ENCODE measurements at regions not wholly inside any gene's neighbourhood (a gene's known extent, or its start where the extent isn't known, plus 50 kb on each side); places are given as distances from the start of the nearest gene placed in this dataset.
A peak's percentile ranks its signal among the peaks of the same experiment; 100 is the strongest.

DNA sequence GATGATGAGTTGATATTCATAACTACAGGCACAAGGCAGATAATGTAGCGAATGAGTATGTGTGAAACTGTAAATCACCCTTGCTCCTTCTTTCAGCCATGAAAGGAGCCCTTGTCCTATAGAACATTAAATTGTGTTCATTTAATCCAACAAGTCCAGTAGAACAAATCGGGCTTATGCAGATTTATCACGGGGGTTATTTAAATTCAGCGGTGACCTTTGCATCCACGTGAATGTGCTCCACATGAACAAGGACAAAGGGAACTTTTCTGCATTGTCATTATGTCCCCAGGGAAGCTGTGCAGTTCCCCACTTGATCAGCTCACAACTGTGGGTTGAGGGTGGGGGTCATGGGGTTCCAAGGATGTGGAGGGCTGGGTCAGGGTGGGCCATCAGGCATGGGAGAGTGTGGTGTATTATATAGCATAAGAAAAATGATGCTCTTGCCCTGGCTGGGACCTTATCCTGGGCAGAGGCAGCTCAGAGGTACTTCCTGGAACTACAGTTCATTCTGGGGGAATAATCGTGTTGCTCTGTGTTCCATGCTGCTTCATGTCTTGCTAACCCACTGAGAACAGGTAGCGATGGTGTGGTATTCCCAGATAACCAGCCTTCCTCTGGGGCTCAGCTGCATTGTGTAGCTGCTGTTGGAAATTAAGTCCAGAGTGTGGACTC, 306.6 kb downstream of the FAT3 start:
- no peak for DNase-seq (ENCODE audit: low read depth)

DNA sequence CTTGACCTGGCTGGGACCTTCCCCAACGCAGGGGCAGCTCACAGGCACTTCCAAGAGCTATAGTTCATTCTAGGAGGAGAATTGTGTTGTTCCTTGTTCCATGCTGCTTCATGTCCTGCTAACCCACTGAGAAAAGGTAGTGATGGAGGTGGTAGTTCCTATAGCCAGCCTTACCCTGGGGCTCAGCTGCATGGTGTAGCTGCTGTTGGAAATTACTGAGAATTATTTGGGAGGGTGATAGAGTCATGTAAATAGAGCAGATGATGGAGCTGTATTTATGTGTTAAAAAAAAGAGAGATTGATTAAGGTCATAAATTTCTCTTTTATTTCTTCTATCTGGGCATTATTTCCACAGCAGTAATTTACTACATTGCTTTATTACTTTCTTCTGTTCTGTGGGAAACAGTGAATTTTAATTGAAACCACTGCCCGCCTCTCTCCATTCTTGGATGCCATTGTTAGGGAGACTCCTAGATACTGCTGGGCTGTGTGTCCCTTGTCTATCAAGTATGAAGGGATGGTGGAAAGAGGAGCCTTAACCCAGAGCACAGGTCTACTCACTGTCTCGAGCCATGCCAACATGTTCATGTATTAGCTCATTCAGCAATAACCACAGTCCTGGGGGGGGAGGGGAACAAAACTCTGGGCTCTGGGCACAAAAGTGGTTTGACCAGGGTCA, 309.2 kb downstream of the FAT3 start:
- no peak for DNase-seq (ENCODE audit: low read depth)

DNA sequence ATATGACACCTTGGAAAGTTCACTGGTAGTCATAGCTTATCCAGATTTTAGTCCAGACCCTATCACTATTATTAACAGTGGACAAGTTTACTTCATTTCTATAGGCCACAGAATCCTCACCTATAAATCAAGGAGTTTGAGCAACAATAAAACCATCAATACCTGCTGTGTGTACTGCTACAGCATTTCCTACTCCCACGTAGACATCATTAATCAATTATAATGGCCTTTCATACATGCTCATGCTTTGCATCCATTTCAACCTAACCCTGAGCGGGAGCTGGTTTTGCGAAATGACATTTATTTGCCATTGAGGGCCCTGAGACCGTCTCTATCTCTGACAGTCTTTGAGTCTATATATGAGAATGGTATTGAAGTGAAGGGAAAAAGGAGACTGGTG, 312.3 kb downstream of the FAT3 start:
- DNase-seq (ENCODE audit: low read depth) = no peak

- no peak for DNase-seq (ENCODE audit: low read depth)
Observed at GRCh38 chr11:92540096-92540495, 315.5 kb downstream of the FAT3 start.

- no peak for DNase-seq (ENCODE audit: low read depth)
Observed at GRCh38 chr11:92545906-92546471, 321.4 kb downstream of the FAT3 start.

DNA sequence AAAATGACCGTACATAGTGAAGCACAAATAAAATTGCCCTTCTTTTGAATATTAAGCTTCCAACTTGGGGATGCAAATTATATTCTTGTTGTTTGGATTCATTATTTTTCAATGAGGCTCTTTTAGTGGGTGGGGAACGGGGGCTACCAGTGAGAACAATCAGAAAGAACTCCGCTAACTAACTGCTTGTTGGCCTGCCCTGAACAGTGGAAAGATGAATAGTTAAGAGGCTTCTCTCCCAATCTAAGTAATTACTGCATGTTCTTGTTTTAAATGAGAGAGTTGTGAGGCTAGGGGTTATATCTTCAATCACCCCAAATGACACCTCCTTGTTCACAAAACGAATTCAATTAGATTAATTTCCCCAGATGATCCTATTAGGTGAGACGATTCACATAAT, 322.0 kb downstream of the FAT3 start:
- DNase-seq (ENCODE audit: low read depth) = no peak

GRCh38 chr11:92550411-92550810, 325.8 kb downstream of the FAT3 start:
- DNase-seq (ENCODE audit: low read depth) = no peak

GRCh38 chr11:92550871-92551270, 326.3 kb downstream of the FAT3 start:
- no peak for DNase-seq (ENCODE audit: low read depth)

GRCh38 chr11:92552942-92553341, 328.3 kb downstream of the FAT3 start:
- peak; percentile 2 for DNase-seq (ENCODE audit: low read depth)

- no peak for DNase-seq (ENCODE audit: low read depth)
Observed at GRCh38 chr11:92554688-92555087, 330.1 kb downstream of the FAT3 start.

- DNase-seq (ENCODE audit: low read depth) = peak; percentile 18
Observed at GRCh38 chr11:92556431-92556830, 331.8 kb downstream of the FAT3 start.

GRCh38 chr11:92557879-92558278, 333.3 kb downstream of the FAT3 start:
- DNase-seq (ENCODE audit: low read depth) = no peak

- DNase-seq (ENCODE audit: low read depth) = no peak
Observed at GRCh38 chr11:92558323-92558722, 333.7 kb downstream of the FAT3 start.

- no peak for DNase-seq (ENCODE audit: low read depth)
Observed at GRCh38 chr11:92569726-92570125, 345.1 kb downstream of the FAT3 start.

DNA sequence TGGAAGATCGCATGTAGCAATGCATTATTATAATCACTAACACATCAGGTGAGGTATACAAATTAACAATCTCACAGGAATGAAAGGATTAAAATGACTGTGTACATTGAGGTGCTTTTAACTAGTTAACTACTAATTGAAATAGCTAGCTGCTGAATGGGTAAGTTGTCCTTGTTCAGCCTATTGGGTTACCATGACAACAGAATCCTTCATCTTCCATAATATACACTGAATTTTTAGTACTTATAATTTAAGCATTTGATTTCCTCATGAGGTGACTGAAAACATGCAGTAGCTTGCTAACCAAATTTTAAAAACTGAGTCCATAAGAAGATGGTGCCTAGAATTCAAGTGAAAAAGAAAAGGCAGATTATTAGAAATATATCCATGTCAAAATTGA, 347.9 kb downstream of the FAT3 start:
- no peak for DNase-seq (ENCODE audit: low read depth)

- no peak for DNase-seq (ENCODE audit: low read depth)
Observed at GRCh38 chr11:92576315-92576714, 351.7 kb downstream of the FAT3 start.

GRCh38 chr11:92580908-92581307, 356.3 kb downstream of the FAT3 start:
- no peak for DNase-seq (ENCODE audit: low read depth)

- DNase-seq (ENCODE audit: low read depth) = no peak
Observed at GRCh38 chr11:92588393-92588792, 363.8 kb downstream of the FAT3 start.

DNA sequence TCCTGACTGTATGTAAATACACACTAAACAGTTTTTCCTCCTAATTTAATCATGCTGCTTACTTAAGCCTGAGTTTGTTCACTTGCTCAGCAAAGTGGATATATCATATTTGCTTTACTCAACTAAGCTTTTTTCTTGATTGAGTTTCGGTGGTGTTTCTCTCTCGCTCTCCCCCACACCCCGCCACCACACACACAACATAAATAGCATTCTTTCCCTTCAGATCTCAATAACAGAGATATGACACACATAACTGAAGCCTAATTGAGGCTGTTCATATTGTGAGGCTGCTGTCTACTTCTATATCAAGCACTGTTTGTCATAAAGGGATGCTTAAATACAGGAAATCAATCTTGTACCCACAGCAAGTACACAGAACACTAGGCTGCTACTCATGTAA, 364.9 kb downstream of the FAT3 start:
- no peak for DNase-seq (ENCODE audit: low read depth)

DNA sequence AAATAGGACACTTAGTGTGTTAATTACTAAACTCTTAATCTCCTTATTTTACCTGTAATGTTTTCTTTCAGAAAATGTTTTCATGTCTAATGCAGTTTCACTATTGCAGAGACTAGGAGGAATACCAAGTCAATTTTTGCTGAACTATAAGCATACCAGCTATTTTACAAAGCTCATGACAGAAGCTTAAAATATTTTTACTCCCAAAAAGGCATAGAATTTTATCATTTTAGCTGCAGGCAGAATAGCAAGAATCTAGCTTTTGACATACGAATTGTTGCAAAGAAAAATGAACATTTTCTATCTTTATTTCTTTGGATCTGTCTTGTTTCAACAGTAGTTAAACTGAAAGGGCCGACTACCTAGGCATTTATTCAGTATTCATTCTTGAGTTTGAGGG, 366.9 kb downstream of the FAT3 start:
- DNase-seq (ENCODE audit: low read depth) = no peak

DNA sequence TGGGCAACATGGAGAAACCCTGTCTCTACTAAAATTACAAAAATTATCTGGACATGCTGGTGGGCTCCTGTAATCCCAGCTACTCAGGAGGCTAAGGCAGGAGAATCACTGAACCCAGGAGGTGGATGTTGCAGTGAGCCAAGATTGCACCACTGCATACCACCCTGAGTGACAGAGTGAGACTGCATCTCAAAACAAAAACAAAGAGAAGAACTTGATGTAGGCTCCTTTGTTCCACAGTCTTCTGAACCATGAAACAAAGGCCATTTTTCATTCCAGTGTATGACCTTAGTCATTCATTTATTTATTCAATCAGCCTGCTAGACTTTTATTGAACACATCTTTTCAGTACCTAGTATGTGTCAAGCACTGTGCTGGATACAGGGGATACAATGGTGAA, 369.6 kb downstream of the FAT3 start:
- no peak for DNase-seq (ENCODE audit: low read depth)

GRCh38 chr11:92595052-92595451, 370.4 kb downstream of the FAT3 start:
- DNase-seq (ENCODE audit: low read depth) = no peak

All from myocyte (in vitro differentiated cells).